ENCODE measurements at regions not wholly inside any gene's neighbourhood (a gene's known extent, or its start where the extent isn't known, plus 50 kb on each side); places are given as distances from the start of the nearest gene placed in this dataset.

- TF ChIP-seq EZH2 (IDR thresholded peaks at IDR 0.05; ENCODE audit: insufficient read depth, poor library complexity, severe bottlenecking) (no peak), EZH2phosphoT487 (IDR thresholded peaks at IDR 0.05; ENCODE audit: insufficient read depth, low read depth) (no peak)
Measured at GRCh38 chr2:4258563-4258962, 555.2 kb downstream of the DCDC2C start.

All from GM23248 (cell line).